ENCODE measurements at regions not wholly inside any gene's neighbourhood (a gene's known extent, or its start where the extent isn't known, plus 50 kb on each side); places are given as distances from the start of the nearest gene placed in this dataset.

- H3K27ac ChIP-seq, result no peak overlapping the region
- no peak for TF ChIP-seq ZFX (IDR thresholded peaks at IDR 0.05; ENCODE audit: borderline replicate concordance)
- TF ChIP-seq CTCF (IDR thresholded peaks at IDR 0.05), result no peak
Observed at GRCh38 chr11:11770296-11770695, 71.5 kb upstream of the USP47 start.

- H3K27ac ChIP-seq, result no peak overlapping the region
- TF ChIP-seq ZFX (IDR thresholded peaks at IDR 0.05; ENCODE audit: borderline replicate concordance) (no peak), CTCF (IDR thresholded peaks at IDR 0.05) (no peak)
Observed at GRCh38 chr11:11769782-11770181, 72.0 kb upstream of the USP47 start.

GRCh38 chr11:11769362-11769761 lies 72.4 kb upstream of the USP47 start:
- no peak for TF ChIP-seq CTCF (IDR thresholded peaks at IDR 0.05)
- TF ChIP-seq ZFX (IDR thresholded peaks at IDR 0.05; ENCODE audit: borderline replicate concordance), result no peak
- H3K27ac ChIP-seq, result no peak overlapping the region

- TF ChIP-seq CTCF (IDR thresholded peaks at IDR 0.05), result no peak
- no peak for TF ChIP-seq ZFX (IDR thresholded peaks at IDR 0.05; ENCODE audit: borderline replicate concordance)
Observed at GRCh38 chr11:11764423-11764803, 77.4 kb upstream of the USP47 start.

GRCh38 chr11:11763796-11764422 lies 77.9 kb upstream of the USP47 start:
- H3K27ac ChIP-seq, result no peak overlapping the region
- no peak for TF ChIP-seq CTCF (IDR thresholded peaks at IDR 0.05)
- TF ChIP-seq ZFX (IDR thresholded peaks at IDR 0.05; ENCODE audit: borderline replicate concordance), result no peak

More at GRCh38 chr11:11764423-11764803, 77.4 kb upstream of the USP47 start:
- H3K27ac ChIP-seq, result no peak overlapping the region

- H3K27ac ChIP-seq, result no peak overlapping the region
- TF ChIP-seq ZFX (IDR thresholded peaks at IDR 0.05; ENCODE audit: borderline replicate concordance) (no peak), CTCF (IDR thresholded peaks at IDR 0.05) (no peak)
Observed at GRCh38 chr11:11760838-11761237, 80.9 kb upstream of the USP47 start.

GRCh38 chr11:11758603-11759196 lies 83.1 kb upstream of the USP47 start:
- H3K27ac ChIP-seq, result no peak overlapping the region
- TF ChIP-seq ZFX (IDR thresholded peaks at IDR 0.05; ENCODE audit: borderline replicate concordance) (no peak), CTCF (IDR thresholded peaks at IDR 0.05) (no peak)
